Kidney (tissue), 13 donors: ENCODE measurements at regions not wholly inside any gene's neighbourhood (a gene's known extent, or its start where the extent isn't known, plus 50 kb on each side); places are given as distances from the start of the nearest gene placed in this dataset.
"Not testable (repeated sequence)": the region's sequence is repeated elsewhere in the genome, so short reads cannot be mapped to it uniquely, and the experiment has no call there.

Experiments
- DNase-seq, 5 donors: peaks; one replicate each; pipeline ENCODE4 v3.0.0-alpha.2; 2013 to 2020
- FAIRE-seq: peaks from 2 replicates; lab custom pipeline; 2012; peaks lifted over from hg19 to GRCh38; lab: Jason Lieb, UNC
- H3K27ac ChIP-seq, 2 donors: one replicate each; pipeline ENCODE4 v1.7.0; 2013; ENCODE audit warnings: low read depth in 2 of 2, low read length in 2 of 2, inconsistent platforms in 1 of 2
- H3K27me3 ChIP-seq: one replicate; pipeline ENCODE4 v1.7.1; 2013; ENCODE audit warnings: low read length, inconsistent platforms; ENCODE audit not compliant: control insufficient read depth, insufficient read depth
- H3K36me3 ChIP-seq, 3 donors: one replicate each; pipeline versions ENCODE4 v1.7.0 to v1.7.1; 2013; ENCODE audit warnings: low read length in 3 of 3, control low read depth in 1 of 3, inconsistent platforms in 1 of 3; ENCODE audit not compliant: insufficient read depth in 3 of 3, control insufficient read depth in 2 of 3
- H3K4me1 ChIP-seq, 3 donors: one replicate each; pipeline versions ENCODE4 v1.7.0 to v1.7.1; 2013; ENCODE audit warnings: low read length in 3 of 3, inconsistent platforms in 1 of 3, low read depth in 1 of 3; ENCODE audit not compliant: control insufficient read depth in 2 of 3, insufficient read depth in 2 of 3
- H3K4me3 ChIP-seq, 3 donors: one replicate each; pipeline versions ENCODE4 v1.7.0 to v1.8.1; 2013; ENCODE audit warnings: low read length in 3 of 3, control low read depth in 1 of 3, inconsistent platforms in 1 of 3
- H3K9ac ChIP-seq, 3 donors: one replicate each; pipeline versions ENCODE4 v1.7.0 to v1.7.1; 2013; ENCODE audit warnings: low read length in 3 of 3, control low read depth in 1 of 3, inconsistent platforms in 1 of 3
- H3K9me3 ChIP-seq, 3 donors: one replicate each; pipeline versions ENCODE4 v1.7.0 to v1.7.1; 2013; ENCODE audit warnings: low read length in 3 of 3, control low read depth in 1 of 3, inconsistent platforms in 1 of 3; ENCODE audit not compliant: control insufficient read depth in 2 of 3, insufficient read depth in 1 of 3
- CTCF ChIP-seq: IDR thresholded peaks from 3 replicates; pipeline ENCODE4 v1.5.1; 2012; ENCODE audit warnings: mild to moderate bottlenecking, moderate library complexity, borderline replicate concordance; ENCODE audit not compliant: insufficient read depth; ENCODE audit errors: extremely low read depth
- intact Hi-C: fragments of 100-400 bp; cut with DNase I; formaldehyde crosslinking; loops from one replicate; pipeline ENCODE4 v1.11.1; 2022
- donor health status: control.
- donor health status: control.
- donor health status: control.
- donor health status: control.
- donor health status: control.
- donor health status: DM: yes; HTN: yes; CAD: no.
- donor health status: Normal renal cell carcinoma (clear cell type).

- no peaks in the 10 kb centered on the region for H3K4me1 ChIP-seq
- H3K27ac ChIP-seq = no peak overlapping the region
- no peak overlapping the region for H3K9ac ChIP-seq
- no peaks in the 10 kb centered on the region for H3K9me3 ChIP-seq
- intact Hi-C loops = no loop called here
- DNase-seq = no peak
- no peaks in the 10 kb centered on the region for H3K27me3 ChIP-seq
- no peak for FAIRE-seq
- no peaks in the 10 kb centered on the region for H3K36me3 ChIP-seq
- H3K4me3 ChIP-seq = no peak overlapping the region
- TF ChIP-seq CTCF = no peak
Observed at GRCh38 chr4:152054731-152055130, 293.9 kb upstream of the GATB start.

GRCh38 chr4:152052451-152053057 is 291.7 kb upstream of the GATB start:
- no peak for TF ChIP-seq CTCF
- DNase-seq (no peak), FAIRE-seq (no peak)

GRCh38 chr4:152051332-152051731 is 290.5 kb upstream of the GATB start:
- H3K4me1 ChIP-seq, H3K9me3 ChIP-seq, DNase-seq, H3K36me3 ChIP-seq, H3K9ac ChIP-seq, H3K27ac ChIP-seq, intact Hi-C loops, H3K4me3 ChIP-seq, H3K27me3 ChIP-seq, FAIRE-seq: not testable (repeated sequence)

More at GRCh38 chr4:152052451-152053057, 291.7 kb upstream of the GATB start:
- Histone ChIP-seq H3K4me3 (no peak overlapping the region), H3K27ac (no peak overlapping the region), H3K36me3 (no peaks in the 10 kb centered on the region), H3K9ac (no peak overlapping the region), H3K27me3 (no peaks in the 10 kb centered on the region), H3K4me1 (no peaks in the 10 kb centered on the region), H3K9me3 (no peaks in the 10 kb centered on the region)
- intact Hi-C loops = no loop called here

GRCh38 chr4:152050106-152050505 is 289.3 kb upstream of the GATB start:
- Histone ChIP-seq H3K4me1 (peaks cover 0 to 4% (median 0%) of the 10 kb centered on the region in 3 donors), H3K9me3 (no peaks in the 10 kb centered on the region), H3K4me3 (no peak overlapping the region), H3K27me3 (no peaks in the 10 kb centered on the region), H3K9ac (no peak overlapping the region), H3K27ac (no peak overlapping the region), H3K36me3 (no peaks in the 10 kb centered on the region)
- DNase-seq (no peak), FAIRE-seq (no peak)
- intact Hi-C loops = no loop called here
- no peak for TF ChIP-seq CTCF
